A673 (cell line): ENCODE measurements at regions not wholly inside any gene's neighbourhood (a gene's known extent, or its start where the extent isn't known, plus 50 kb on each side); places are given as distances from the start of the nearest gene placed in this dataset.

Experiments used
- BruUV-seq: library from RNA; stranded (reverse); fragments of 400-500 nt; replicated peaks from 2 replicates; lab custom pipeline; 2021; lab: Mats Ljungman, UMichigan
- CTCF ChIA-PET: fragments of 300-600 bp; sonication (Branson Sonifier 250); formaldehyde crosslinking; loops from one replicate; lab custom pipeline; 2022; ENCODE audit warnings: antibody characterized with exemption; lab: Charles Lee
- POLR2A ChIA-PET: fragments of 300-600 bp; sonication (Branson Sonifier 250); formaldehyde crosslinking; loops from one replicate; lab custom pipeline; 2022; ENCODE audit warnings: antibody characterized with exemption; ENCODE audit not compliant: low non-redundant PET; lab: Charles Lee
- DNase-seq: peaks from one replicate; pipeline ENCODE4 v3.0.0-alpha.2; 2015; ENCODE audit warnings: low spot score
- H3K27ac ChIP-seq: fragments of 200-600 bp; sonication (generic); 2 replicates; pipeline ENCODE4 v1.5.1; 2016; ENCODE audit warnings: mixed run types, low read depth, mild to moderate bottlenecking, mixed read lengths, antibody characterized with exemption, low read length; ENCODE audit not compliant: poor library complexity, severe bottlenecking
- H3K27me3 ChIP-seq: fragments of 200-600 bp; sonication (generic); replicated peaks from 2 replicates; pipeline ENCODE4 v1.6.1; 2017; ENCODE audit warnings: mixed run types, low read depth, mild to moderate bottlenecking, mixed read lengths, antibody characterized with exemption, low read length; ENCODE audit not compliant: insufficient read depth, poor library complexity
- H3K36me3 ChIP-seq: fragments of 200-600 bp; sonication (generic); 2 replicates; pipeline ENCODE4 v1.6.1; 2016; ENCODE audit warnings: mixed run types, mild to moderate bottlenecking, mixed read lengths, antibody characterized with exemption, low read length; ENCODE audit not compliant: insufficient read depth, poor library complexity, severe bottlenecking
- H3K4me1 ChIP-seq: fragments of 200-600 bp; sonication (generic); 2 replicates; pipeline ENCODE4 v1.6.1; 2017; ENCODE audit warnings: mixed run types, mild to moderate bottlenecking, mixed read lengths, antibody characterized with exemption, low read length; ENCODE audit not compliant: insufficient read depth, poor library complexity, severe bottlenecking
- H3K4me3 ChIP-seq: fragments of 200-600 bp; sonication (generic); 2 replicates; pipeline ENCODE4 v1.5.1; 2016; ENCODE audit warnings: low read depth, mixed run types, mild to moderate bottlenecking, mixed read lengths, low read length; ENCODE audit not compliant: poor library complexity, severe bottlenecking
- H3K9me3 ChIP-seq: fragments of 200-600 bp; sonication (generic); 2 replicates; pipeline ENCODE4 v1.6.1; 2016; ENCODE audit warnings: mixed run types, low read depth, mild to moderate bottlenecking, mixed read lengths, antibody characterized with exemption, low read length; ENCODE audit not compliant: poor library complexity, severe bottlenecking
- EZH2 ChIP-seq: fragments of 200-600 bp; sonication (generic); IDR thresholded peaks from 2 replicates; pipeline ENCODE4 v1.6.1; 2017; ENCODE audit warnings: borderline replicate concordance, low read depth, mild to moderate bottlenecking, mixed read lengths, antibody characterized with exemption, low read length; ENCODE audit not compliant: poor library complexity, severe bottlenecking
- intact Hi-C: fragments of 100-400 bp; cut with micrococcal nuclease; formaldehyde crosslinking; loops from one replicate; pipeline ENCODE4 v1.10.0; 2022; ENCODE audit not compliant: unreplicated experiment
- TF ChIP-seq, protein P1 (sequence below): fragments of 300-800, 200-600 bp; sonication (generic); conservative IDR thresholded peaks from 2 replicates; pipeline ENCODE4 v1.5.1; 2017; ENCODE audit warnings: low read depth, mild to moderate bottlenecking, antibody characterized with exemption, low read length, moderate library complexity, mixed read lengths

- Histone ChIP-seq H3K27me3 (peaks cover 7% of the 10 kb centered on the region), H3K36me3 (no peaks in the 10 kb centered on the region), H3K4me1 (no peaks in the 10 kb centered on the region), H3K4me3 (no peak overlapping the region), H3K9me3 (no peaks in the 10 kb centered on the region), H3K27ac (no peak overlapping the region)
- ChIA-PET CTCF (no interaction called here), POLR2A (no interaction called here)
- no TSS peak for BruUV-seq
- intact Hi-C loops, result no loop called here
- no peak for DNase-seq
- TF ChIP-seq EZH2, result no peak
- TF ChIP-seq, protein P1, sequence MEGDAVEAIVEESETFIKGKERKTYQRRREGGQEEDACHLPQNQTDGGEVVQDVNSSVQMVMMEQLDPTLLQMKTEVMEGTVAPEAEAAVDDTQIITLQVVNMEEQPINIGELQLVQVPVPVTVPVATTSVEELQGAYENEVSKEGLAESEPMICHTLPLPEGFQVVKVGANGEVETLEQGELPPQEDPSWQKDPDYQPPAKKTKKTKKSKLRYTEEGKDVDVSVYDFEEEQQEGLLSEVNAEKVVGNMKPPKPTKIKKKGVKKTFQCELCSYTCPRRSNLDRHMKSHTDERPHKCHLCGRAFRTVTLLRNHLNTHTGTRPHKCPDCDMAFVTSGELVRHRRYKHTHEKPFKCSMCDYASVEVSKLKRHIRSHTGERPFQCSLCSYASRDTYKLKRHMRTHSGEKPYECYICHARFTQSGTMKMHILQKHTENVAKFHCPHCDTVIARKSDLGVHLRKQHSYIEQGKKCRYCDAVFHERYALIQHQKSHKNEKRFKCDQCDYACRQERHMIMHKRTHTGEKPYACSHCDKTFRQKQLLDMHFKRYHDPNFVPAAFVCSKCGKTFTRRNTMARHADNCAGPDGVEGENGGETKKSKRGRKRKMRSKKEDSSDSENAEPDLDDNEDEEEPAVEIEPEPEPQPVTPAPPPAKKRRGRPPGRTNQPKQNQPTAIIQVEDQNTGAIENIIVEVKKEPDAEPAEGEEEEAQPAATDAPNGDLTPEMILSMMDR, result no peak
These were observed 401.5 kb upstream of the GOLIM4 start for GRCh38 chr3:168497183-168497582.

GRCh38 chr3:168495932-168496331, 400.2 kb upstream of the GOLIM4 start:
- no peaks in the 10 kb centered on the region for H3K9me3 ChIP-seq
- CTCF ChIA-PET, result no interaction called here
- intact Hi-C loops, result no loop called here
- no peak for DNase-seq
- no TSS peak for BruUV-seq
- no peak for TF ChIP-seq EZH2
- TF ChIP-seq, protein P1, result no peak
- H3K27me3 ChIP-seq, result peaks cover 7% of the 10 kb centered on the region
- H3K4me1 ChIP-seq, result no peaks in the 10 kb centered on the region
- no peaks in the 10 kb centered on the region for H3K36me3 ChIP-seq
- no peak overlapping the region for H3K4me3 ChIP-seq
- H3K27ac ChIP-seq, result no peak overlapping the region
- POLR2A ChIA-PET, result no interaction called here

DNA sequence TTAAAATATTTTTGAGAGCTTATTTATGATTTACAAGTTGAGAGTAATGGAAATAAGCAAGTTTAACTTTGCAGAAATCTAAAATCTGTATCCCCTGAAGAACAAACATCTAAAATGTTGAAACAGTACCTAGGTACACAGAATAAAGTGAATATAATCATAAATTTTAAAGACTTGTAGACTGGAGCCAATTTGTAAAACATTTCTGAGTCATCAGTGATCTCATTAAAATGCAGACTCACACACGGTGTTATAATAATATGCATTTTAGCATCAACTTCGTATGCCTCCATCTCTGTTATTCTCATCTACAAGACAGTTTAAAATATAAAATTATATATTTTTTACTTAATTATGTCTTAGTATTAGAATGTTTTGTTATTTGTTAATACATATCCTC, 399.5 kb upstream of the GOLIM4 start:
- Histone ChIP-seq H3K4me1 (no peaks in the 10 kb centered on the region), H3K27me3 (peaks cover 7% of the 10 kb centered on the region), H3K9me3 (no peaks in the 10 kb centered on the region), H3K27ac (no peak overlapping the region), H3K4me3 (no peak overlapping the region), H3K36me3 (no peaks in the 10 kb centered on the region)
- ChIA-PET CTCF (no interaction called here), POLR2A (no interaction called here)
- no TSS peak for BruUV-seq
- DNase-seq, result no peak
- intact Hi-C loops, result no loop called here
- no peak for TF ChIP-seq EZH2
- TF ChIP-seq, protein P1, result no peak
